HG03135 (cell line): ENCODE measurements at regions not wholly inside any gene's neighbourhood (a gene's known extent, or its start where the extent isn't known, plus 50 kb on each side); places are given as distances from the start of the nearest gene placed in this dataset.
"Not testable (repeated sequence)": the region's sequence is repeated elsewhere in the genome, so short reads cannot be mapped to it uniquely, and the experiment has no call there.

ENCODE experiments used
- ATAC-seq: cut with Tn5 transposase; IDR thresholded peaks from one replicate; pipeline ENCODE4 v1.9.1; 2021; ENCODE audit warnings: mild to moderate bottlenecking, moderate library complexity; ENCODE audit not compliant: unreplicated experiment

DNA sequence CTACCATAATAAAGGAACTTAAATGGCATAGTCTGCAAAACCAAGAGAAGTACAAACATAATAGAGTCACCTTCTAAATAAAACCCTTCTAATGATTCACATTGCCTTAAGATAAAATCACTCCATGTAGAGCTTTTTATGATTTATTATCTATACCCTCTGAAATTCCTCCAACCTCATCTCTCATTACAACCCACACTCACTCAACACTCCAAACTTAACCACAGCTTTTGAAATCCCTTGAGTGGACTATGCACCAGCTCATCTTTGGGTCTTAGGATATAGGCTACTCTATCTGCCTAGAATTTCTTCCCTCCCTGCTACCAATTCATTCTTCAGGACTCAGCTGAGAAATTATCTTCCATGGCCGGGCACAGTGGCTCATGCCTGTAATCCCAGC is 122.5 kb downstream of the CETN3 start:
- ATAC-seq, result no peak

DNA sequence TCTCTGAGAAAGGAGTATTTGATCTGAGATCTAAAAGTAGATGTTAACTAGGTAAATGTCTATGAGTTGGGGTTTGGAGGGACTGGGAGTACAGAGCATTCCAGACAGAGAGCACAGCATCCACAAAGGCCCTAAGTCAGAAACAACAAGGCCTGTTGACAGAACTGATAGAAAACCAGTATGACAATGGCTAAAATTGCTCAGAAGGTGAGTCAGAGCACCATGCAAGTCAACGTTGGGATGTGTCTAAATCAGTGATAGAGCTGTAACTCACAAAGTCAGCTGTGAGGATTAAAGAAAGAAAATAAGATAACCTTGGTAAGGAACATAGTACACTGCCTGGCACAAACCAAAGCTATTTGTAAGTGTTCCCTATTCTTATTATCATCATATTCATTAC is 124.0 kb downstream of the CETN3 start:
- no peak for ATAC-seq

DNA sequence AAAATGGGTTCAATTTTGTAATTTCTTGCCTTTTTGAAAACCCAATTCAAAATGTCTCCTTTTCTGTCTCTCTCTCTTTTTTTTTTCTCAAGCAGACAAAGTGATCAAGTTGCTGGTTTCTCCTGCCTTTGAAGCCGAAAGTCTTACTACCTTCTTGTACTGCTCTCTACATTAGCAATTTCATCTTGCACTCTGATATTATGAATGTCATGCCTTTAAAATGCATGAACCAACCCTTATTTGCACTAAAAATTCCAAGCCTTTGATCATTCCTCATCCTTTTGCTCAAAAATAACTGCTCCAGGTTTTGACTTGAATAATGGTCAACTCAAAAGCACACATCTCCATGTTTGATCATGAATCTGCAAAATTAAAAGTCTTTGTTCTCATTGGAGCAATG is 125.2 kb downstream of the CETN3 start:
- no peak for ATAC-seq

DNA sequence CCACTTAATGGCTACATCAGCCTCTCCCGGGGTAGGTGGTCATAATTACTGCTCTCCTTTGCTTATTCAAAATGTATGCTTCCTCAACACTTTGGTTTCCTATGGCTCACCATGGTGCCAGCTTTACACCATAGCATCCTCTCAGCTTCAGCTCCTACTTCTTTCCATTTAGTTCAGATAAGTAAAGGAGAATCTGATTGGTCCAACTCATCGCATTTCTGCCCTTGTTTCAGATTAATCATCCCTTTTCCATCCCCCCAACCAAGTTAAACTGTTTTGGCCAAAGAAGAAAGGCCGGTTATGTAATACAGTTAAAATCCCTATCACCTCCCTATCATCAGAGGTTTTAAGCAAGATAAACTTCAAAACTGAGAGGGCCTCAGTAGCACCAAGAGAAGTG is 130.5 kb downstream of the CETN3 start:
- ATAC-seq, result no peak

GRCh38 chr5:90274216-90274615 is 135.3 kb downstream of the CETN3 start:
- no peak for ATAC-seq

DNA sequence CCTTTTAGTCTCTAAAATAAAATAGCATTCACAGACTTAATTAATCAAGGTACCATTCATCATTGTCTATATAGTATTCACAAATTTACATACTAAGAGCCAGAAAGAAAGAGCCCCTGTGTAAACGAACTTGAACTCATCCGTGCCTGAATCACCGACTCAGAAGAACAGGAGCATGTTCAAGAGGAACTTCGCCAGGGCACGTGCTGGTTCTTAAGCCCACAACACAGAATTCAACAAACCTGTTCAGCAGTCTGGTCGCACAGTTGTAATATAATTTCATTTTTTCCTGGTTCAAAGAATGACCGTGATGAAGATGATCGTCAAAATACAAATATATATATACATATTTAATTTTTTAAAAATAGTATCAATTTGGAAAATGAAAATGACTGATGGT is 141.9 kb downstream of the CETN3 start:
- ATAC-seq, result no peak

- no peak for ATAC-seq
Measured at GRCh38 chr5:90265545-90265857, 144.1 kb downstream of the CETN3 start.

DNA sequence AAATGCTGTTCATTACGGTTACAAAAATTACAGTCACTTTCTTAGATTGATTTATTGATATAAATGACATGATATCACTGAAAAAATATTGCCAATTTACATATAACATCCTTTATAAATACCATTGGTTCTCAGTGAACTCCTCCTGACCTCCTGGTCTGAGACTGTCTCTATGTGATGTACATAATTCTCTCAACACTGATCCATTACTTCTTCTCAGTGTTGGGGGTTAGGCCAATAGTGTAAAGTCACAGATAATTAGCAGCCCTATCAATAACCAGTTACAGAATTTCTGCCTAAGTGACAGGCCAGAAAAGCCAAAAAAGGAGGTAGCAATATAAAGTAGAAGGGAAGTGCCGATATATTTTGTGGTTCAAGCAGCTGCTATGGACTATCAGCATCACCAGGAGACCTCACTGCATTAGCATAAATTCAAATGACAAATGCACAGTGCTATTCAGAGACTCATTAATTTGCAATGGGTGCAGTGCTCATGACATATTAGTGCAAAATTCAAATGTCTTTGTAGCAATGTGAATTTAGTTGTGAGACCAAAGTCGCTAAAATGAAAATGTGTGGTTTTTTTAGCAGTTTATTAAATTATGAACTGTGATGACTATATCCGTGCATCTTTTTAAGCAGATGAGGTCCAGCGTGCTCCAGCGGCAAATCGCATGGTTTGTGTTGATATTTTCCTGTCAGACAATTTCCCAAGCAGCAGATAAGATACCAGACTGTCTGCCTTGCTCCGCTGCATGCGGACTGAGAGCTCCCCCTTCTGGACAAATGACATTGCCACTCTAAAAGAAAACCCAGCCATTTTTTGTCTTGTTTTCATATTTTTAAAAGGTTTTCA is 144.6 kb downstream of the CETN3 start:
- ATAC-seq, result peak; percentile 73

DNA sequence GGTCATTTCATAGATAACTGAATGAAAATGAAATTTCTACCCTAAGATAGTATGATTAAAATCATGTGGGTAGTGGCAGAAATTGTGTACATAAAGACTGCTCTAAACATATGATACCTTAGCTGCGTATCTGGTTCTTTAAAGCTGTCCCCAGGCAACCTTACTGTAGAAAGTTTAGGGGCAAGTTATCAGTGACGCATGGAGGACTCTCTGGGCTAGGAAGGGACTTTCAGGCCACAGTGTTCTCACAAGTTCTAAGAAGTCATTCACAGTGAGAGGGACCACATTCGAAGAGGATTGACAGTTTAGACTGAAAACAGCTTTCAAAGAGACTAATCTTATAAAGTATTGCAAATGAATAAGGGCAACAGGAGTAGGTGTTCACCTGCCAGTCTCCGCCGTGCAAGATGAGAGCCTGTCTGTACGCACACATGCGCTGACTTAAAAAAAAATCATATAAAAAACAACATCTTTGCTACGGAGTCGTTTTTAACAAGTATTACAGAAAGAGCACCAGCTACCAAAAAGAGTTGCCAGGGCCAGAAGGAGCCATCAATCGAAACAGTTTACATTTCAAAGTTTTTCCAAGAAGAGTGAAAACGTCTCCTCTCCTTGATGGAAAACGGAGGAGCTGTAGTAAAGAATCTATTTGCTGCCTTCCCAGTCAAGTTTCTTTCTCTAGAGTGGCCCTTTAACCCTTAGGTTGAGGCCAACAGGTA is 146.3 kb downstream of the CETN3 start:
- no peak for ATAC-seq

- ATAC-seq, result no peak
Measured at GRCh38 chr5:90251447-90251846, 158.1 kb downstream of the CETN3 start.

DNA sequence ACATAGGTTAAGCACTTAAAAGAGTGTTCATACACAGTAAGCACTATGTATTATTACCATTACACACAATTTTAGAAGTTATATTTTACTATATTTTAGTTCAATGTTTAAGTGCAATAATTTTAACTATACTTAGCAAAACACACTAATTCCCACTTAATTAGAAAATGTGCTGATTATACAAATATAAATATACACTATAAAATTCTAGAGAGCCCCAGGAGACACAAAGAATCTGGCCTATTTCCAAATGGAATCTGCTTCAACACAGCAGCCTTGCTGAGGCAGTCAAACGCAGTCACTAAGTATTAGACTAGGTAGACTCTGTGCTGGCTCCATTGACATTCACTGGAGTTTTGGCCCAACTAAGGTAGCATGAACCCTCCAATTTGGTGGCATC is 160.9 kb downstream of the CETN3 start:
- ATAC-seq, result no peak

DNA sequence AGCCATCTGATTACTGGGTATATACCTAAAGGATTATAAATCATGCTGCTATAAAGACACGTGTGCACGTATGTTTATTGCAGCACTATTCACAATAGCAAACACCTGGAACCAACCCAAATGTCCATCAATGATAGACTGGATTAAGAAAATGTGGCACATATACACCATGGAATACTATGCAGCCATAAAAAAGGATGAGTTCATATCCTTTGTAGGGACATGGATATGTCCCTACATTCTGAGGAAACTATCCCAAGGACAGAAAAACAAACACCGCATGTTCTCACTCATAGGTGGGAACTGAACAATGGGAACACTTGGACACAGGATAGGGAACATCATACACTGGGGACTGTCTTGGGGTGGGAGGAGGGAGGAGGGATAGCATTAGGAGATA is 165.7 kb downstream of the CETN3 start:
- ATAC-seq, result not testable (repeated sequence)

GRCh38 chr5:90233476-90233875 is 176.1 kb downstream of the CETN3 start:
- no peak for ATAC-seq

- no peak for ATAC-seq
Measured at GRCh38 chr5:90231688-90232087, 177.9 kb downstream of the CETN3 start.

DNA sequence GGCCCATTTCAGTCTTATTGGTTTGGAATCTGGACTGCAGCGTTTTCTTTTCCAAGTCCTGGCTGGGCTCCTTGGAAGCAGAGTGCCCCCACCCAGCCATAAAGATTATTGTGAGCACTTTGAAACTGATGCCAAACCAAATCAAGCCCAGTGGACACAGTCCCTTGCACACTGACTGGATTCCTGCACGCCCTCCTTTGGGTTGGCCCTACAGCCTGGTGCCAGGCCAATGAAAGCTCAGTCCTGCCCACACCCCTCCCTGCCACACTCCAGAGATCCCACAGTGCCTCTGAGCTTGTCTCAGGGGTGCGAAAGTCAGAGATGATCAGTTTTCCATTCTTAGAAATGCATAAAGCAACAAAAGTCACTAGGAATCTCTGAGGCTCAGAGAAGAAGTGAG is 181.9 kb downstream of the CETN3 start:
- ATAC-seq, result no peak

- ATAC-seq, result no peak
Measured at GRCh38 chr5:90226433-90227099, 183.0 kb downstream of the CETN3 start.

DNA sequence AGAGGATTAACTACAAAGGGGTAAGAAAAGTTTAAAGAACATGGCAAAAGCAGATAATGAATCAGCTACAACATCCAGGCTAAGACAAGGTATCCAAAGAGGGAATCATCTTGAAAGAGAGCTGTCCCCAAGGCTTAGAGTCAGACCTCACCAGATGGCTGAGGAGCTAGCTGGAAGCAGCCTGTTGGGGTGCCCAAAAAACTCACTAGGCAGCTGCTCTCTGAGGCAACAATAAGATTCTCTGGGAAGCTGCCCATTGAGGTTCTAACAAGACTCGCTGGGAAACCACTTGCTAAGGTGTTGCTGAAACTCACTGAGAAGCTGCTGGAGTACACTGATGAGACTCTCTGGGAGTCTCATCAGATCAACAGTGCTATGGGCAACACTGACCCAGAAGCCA is 185.2 kb downstream of the CETN3 start:
- no peak for ATAC-seq

DNA sequence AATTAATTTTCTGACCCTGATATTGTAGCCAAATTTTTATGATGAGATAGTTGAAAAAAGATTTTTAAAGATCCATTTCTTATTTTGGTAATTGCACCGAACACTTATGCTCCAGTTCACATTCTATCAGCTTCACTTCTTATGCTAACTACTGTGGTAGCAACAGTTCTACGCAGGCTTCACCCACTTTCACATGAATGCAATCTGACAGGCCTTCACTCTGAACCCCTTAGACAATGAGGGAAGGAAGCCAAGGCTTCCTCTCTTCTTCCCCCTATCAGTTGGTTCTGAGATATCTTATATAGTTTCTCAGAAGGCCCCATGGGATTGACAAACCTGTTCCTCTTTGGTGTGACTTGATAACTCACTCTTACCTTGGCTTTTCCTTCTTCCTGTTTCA is 185.8 kb downstream of the CETN3 start:
- ATAC-seq, result no peak

DNA sequence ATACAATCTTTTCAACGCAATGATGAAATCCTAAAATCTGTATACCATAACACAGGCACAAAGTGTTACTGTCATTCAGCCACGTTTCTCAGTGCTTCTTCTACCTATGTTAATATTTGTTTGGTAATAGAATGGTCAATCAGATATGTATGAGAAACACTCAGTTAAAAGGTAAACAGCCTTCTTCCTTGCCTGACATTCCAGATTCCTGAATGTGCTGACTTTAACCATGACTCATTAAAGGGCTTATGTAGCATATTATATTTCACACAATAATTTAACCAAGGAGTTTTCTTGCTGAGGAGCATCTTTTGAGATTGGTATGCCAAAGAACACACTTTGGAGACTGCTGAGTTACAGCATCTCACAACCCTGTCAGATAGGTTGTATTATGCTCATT is 187.6 kb downstream of the CETN3 start:
- no peak for ATAC-seq

- ATAC-seq, result no peak
Measured at GRCh38 chr5:90220554-90220953, 189.0 kb downstream of the CETN3 start.

GRCh38 chr5:90214991-90215390 is 194.6 kb downstream of the CETN3 start:
- ATAC-seq, result no peak

DNA sequence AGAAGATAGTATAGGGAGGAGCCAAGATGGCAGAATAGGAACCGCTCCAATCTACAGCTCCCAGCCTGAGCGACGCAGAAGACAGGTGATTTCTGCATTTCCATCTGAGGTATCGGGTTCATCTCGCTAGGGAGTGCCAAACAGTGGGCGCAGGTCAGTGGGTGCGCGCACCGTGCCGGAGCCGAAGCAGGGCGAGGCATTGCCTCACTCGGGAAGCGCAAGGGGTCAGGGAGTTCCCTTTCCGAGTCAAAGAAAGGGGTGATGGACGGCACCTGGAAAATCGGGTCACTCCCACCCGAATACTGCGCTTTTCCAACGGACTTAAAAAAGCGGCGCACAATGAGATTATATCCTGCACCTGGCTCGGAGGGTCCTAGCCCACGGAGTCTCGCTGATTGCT is 201.2 kb downstream of the CETN3 start:
- ATAC-seq, result not testable (repeated sequence)
